Caki2 (cell line): ENCODE measurements at regions not wholly inside any gene's neighbourhood (a gene's known extent, or its start where the extent isn't known, plus 50 kb on each side); places are given as distances from the start of the nearest gene placed in this dataset.
A peak's percentile ranks its signal among the peaks of the same experiment; 100 is the strongest.
"Not testable (repeated sequence)": the region's sequence is repeated elsewhere in the genome, so short reads cannot be mapped to it uniquely, and the experiment has no call there.

Source experiments
- DNase-seq: peaks from one replicate; pipeline ENCODE4 v3.0.0-alpha.2; 2015; ENCODE audit warnings: low read depth
- in situ Hi-C: cut with HindIII; loops from 2 replicates; pipeline ENCODE4 v1.10.0; 2016; ENCODE audit warnings: low sequenced_read_pairs, low pct_unique_long_range_greater_than_20kb, mixed read lengths

GRCh38 chr3:193819117-193820010 lies 226.4 kb downstream of the OPA1 start:
- DNase-seq, result no peak
- in situ Hi-C loops, result no loop called here

GRCh38 chr3:193821151-193821668 lies 228.2 kb downstream of the OPA1 start:
- DNase-seq, result no peak
- in situ Hi-C loops, result no loop called here

GRCh38 chr3:193822492-193823212 lies 229.6 kb downstream of the OPA1 start:
- in situ Hi-C loops, result no loop called here
- DNase-seq, result no peak

DNA sequence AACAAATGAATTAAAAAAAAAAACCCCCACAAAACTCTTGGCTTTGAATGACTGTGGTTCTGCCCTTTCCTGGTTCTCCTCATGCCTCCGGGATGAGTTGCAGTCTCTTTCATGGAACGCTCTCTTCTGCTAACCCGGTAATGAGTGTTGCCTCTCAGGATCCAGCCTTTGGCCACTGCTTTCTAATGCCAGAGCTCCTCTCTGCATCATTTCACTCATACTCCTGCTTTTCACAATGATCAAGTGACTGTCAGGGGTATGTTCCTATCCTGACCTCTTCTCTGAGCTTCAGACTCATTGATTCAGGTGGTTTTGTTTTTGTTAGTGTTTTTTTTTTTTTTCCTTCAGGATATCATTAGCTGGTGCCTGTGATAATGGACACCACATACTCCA lies 230.2 kb downstream of the OPA1 start:
- not testable (repeated sequence) for DNase-seq

GRCh38 chr3:193824365-193824764 lies 231.4 kb downstream of the OPA1 start:
- in situ Hi-C loops, result no loop called here

More for the DNA sequence above, 230.2 kb downstream of the OPA1 start:
- in situ Hi-C loops, result not testable (repeated sequence)

GRCh38 chr3:193825617-193826016 lies 232.6 kb downstream of the OPA1 start:
- no peak for DNase-seq
- in situ Hi-C loops, result no loop called here

More at GRCh38 chr3:193824365-193824764, 231.4 kb downstream of the OPA1 start:
- no peak for DNase-seq

DNA sequence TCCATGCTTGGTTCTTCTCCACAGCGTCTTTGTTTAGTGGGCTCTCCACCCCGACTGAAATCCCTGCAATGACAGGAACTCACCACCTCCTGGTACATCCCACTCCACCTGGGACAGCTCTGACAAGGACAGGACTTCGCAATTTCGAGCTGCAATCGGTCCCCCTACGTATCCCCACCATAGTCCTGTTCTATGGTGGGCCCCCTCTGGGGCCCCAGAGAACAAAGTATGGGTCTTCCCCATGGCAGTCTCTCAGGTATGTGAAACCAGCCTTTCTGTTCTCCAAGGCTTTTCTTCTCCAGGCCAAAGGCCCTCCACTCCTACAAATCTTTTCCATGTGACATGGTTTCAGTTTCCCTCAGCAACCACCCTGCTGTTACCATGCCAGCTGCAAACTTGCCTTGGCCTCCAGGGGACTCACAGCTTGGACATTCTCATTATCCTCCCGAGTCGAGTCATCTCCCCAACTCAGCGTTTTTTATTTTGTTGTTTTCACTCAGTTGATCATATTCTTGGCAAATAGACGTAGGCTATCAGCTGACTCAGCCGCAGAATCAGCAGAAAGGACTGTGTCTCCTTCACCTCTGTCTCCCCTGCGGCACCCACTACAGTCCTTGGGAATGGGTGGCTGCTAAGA lies 233.3 kb downstream of the OPA1 start:
- in situ Hi-C loops, result no loop called here
- DNase-seq, result peak; percentile 77

DNA sequence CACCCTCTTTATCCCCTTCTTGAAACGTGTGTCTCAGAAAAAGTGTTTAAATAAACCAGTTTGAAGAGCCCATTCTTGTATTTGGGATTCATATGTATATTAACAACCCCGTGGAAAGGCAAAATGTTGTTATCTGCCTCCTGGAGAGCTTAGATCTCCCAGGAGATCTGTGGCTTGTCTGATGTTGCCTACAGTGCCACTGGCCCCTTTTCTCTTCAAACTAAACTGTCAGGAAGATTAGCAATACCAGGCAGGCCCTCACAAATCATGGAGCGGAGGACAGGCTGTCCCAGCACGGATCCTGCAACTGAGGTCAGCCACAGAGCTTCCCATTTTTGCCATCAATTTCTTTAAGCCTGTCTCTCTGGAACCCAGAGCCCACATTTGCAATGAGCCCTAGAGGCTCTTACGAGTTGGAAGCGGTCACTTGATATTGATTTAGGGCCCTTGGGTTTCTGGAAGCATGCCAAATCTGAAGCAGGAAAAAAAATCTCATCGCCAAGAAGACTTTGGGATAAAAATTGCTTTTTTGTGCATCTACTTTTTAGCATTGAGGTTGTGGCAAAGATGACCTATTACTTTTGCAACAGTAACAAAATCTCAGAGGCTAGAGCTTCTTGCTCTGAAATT lies 234.1 kb downstream of the OPA1 start:
- in situ Hi-C loops, result no loop called here
- no peak for DNase-seq

DNA sequence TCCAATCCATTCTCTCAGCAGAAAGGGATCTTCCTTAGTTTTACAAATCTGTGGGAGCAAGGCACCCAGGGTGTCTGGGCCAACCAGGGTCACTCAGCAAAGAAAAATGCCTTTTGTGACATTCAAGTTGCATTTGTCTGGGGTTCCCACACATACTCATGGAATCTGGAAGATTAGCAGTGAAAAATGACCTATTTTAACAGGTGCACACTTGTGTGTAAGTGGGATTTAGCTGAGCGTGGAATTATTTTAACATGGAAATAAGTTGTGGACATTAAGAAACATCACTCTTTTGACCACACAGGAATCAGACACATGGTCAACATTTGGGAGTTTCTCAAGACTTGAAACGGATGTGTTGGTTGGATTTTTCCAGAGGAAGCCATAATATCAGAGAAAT lies 234.9 kb downstream of the OPA1 start:
- in situ Hi-C loops, result no loop called here

DNA sequence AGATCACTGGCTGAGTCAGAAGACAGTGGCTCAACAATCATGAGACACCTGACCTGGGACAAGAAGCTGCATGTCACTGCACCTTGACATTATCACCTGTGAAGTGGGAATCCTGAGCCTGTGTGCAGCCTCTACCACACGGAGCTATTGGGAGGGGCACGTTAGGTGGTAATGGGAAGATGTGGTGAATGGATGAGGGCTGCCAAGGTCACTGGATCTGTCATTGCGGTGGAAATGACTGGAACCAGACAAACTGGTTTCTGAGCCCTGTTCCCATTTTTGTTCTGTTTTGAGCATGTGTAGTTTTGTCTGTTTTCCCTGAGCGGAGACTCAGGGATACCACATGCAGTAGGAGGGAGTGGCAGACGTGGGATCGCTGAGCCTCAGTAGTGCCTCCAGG lies 235.5 kb downstream of the OPA1 start:
- no peak for DNase-seq
- in situ Hi-C loops, result no loop called here

More for the DNA sequence above, 234.9 kb downstream of the OPA1 start:
- no peak for DNase-seq

DNA sequence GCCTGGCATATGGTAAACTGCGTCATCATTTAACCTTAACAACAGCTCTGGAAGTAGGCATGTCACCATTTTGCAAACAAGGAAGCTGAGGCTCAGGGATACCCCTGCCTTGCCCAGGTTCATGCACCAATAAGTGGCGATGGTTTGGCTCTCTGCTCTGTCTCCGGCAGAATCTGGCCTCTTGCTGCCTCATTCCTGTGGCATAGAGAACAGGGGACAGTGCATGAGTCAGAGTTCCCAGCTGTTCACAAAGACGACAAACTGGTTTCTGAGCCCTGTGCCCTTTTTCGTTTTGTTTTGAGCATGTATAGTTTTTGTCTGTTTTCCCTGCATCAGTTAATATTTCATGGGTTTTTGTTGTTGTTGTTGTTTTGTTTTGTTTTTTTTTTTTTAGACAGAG lies 236.8 kb downstream of the OPA1 start:
- in situ Hi-C loops, result no loop called here
- DNase-seq, result peak; percentile 67

DNA sequence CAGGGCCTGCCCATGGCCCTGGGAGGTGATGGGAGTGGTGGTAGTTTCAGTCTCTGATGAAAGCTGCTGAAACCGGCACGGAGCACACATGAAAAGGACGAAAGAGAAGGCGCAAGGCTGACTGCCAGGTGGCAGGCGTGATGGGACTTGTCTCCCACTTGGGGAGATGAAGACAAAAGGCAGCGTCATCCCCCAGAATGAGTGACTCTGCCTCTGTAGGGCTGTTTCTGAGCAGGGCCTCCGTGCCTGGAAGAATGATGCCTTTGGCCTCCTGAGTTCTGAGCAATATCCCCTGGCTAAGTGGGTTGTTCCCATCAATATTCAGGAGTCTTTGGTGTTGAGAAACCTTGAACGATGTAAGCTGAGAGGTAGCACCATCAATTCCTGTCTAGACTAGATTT lies 237.8 kb downstream of the OPA1 start:
- in situ Hi-C loops, result no loop called here
- peak; percentile 12 for DNase-seq

GRCh38 chr3:193831495-193832455 lies 238.8 kb downstream of the OPA1 start:
- DNase-seq, result peak; percentile 90
- in situ Hi-C loops, result no loop called here

DNA sequence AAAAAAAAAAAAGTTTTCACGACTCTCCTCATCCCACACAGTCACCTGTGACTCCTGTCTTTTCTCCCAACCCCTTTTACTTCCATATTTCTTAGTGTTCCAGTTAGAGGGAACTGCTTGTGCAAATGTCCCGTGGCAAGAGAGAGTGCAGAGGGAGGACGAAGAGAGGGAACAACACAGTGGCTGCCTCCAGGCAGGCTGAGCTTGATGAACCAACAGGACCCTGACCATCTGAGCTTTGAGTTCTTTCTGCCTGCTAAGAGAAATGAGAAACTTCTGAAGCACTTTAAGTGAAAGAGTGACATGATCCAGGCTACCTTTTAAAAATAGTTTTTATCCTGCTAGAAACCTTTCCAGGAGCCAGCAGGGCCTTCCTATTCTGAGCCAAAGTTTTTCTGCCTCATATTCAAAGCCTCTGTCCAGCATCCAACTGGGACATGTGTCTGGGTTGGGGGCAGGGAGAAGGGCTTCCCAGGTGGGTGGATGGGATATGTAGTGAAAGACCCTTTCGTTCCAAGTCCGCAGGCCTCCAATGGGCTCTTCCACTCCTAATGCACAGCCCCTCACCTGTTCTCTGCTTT lies 239.9 kb downstream of the OPA1 start:
- in situ Hi-C loops, result no loop called here
- DNase-seq, result no peak

- in situ Hi-C loops, result no loop called here
- no peak for DNase-seq
Observed at GRCh38 chr3:193833592-193833991, 240.6 kb downstream of the OPA1 start.

- in situ Hi-C loops, result no loop called here
- no peak for DNase-seq
Observed at GRCh38 chr3:193835414-193835813, 242.4 kb downstream of the OPA1 start.

GRCh38 chr3:193836511-193836910 lies 243.5 kb downstream of the OPA1 start:
- no peak for DNase-seq
- in situ Hi-C loops, result no loop called here
